ENCODE measurements at regions not wholly inside any gene's neighbourhood (a gene's known extent, or its start where the extent isn't known, plus 50 kb on each side); places are given as distances from the start of the nearest gene placed in this dataset.

- DNase-seq (ENCODE audit: low read depth): peak; percentile 65
Observed at GRCh38 chr6:84525907-84526306, 238.5 kb downstream of the TBX18 start.

- DNase-seq (ENCODE audit: low read depth): no peak
Observed at GRCh38 chr6:84524636-84525035, 239.8 kb downstream of the TBX18 start.

GRCh38 chr6:84522135-84522549 is 242.3 kb downstream of the TBX18 start:
- DNase-seq (ENCODE audit: low read depth): peak; percentile 53

- no peak for DNase-seq (ENCODE audit: low read depth)
Observed at GRCh38 chr6:84521511-84521910, 242.9 kb downstream of the TBX18 start.

- DNase-seq (ENCODE audit: low read depth): no peak
Observed at GRCh38 chr6:84517741-84518530, 246.5 kb downstream of the TBX18 start.

GRCh38 chr6:84516154-84516553 is 248.2 kb downstream of the TBX18 start:
- no peak for DNase-seq (ENCODE audit: low read depth)

- DNase-seq (ENCODE audit: low read depth): no peak
Observed at GRCh38 chr6:84515067-84515466, 249.3 kb downstream of the TBX18 start.

GRCh38 chr6:84514089-84514971 is 250.1 kb downstream of the TBX18 start:
- no peak for DNase-seq (ENCODE audit: low read depth)

- DNase-seq (ENCODE audit: low read depth): no peak
Observed at GRCh38 chr6:84512391-84512790, 252.0 kb downstream of the TBX18 start.

GRCh38 chr6:84511929-84512328 is 252.5 kb downstream of the TBX18 start:
- no peak for DNase-seq (ENCODE audit: low read depth)

GRCh38 chr6:84508981-84509380 is 255.4 kb downstream of the TBX18 start:
- no peak for DNase-seq (ENCODE audit: low read depth)

- DNase-seq (ENCODE audit: low read depth): no peak
Observed at GRCh38 chr6:84508334-84508733, 256.1 kb downstream of the TBX18 start.

- peak; percentile 35 for DNase-seq (ENCODE audit: low read depth)
Observed at GRCh38 chr6:84504025-84504424, 260.4 kb downstream of the TBX18 start.

GRCh38 chr6:84501315-84501714 is 263.1 kb downstream of the TBX18 start:
- no peak for DNase-seq (ENCODE audit: low read depth)

GRCh38 chr6:84500726-84501125 is 263.7 kb downstream of the TBX18 start:
- no peak for DNase-seq (ENCODE audit: low read depth)

GRCh38 chr6:84498905-84499304 is 265.5 kb downstream of the TBX18 start:
- peak; percentile 55 for DNase-seq (ENCODE audit: low read depth)

- no peak for DNase-seq (ENCODE audit: low read depth)
Observed at GRCh38 chr6:84492241-84493165, 265.1 kb upstream of the CEP162 start.

- no peak for DNase-seq (ENCODE audit: low read depth)
Observed at GRCh38 chr6:84489598-84489997, 262.2 kb upstream of the CEP162 start.

- no peak for DNase-seq (ENCODE audit: low read depth)
Observed at GRCh38 chr6:84486526-84486925, 259.1 kb upstream of the CEP162 start.

GRCh38 chr6:84469144-84469543 is 241.7 kb upstream of the CEP162 start:
- DNase-seq (ENCODE audit: low read depth): no peak

- DNase-seq (ENCODE audit: low read depth): no peak
Observed at GRCh38 chr6:84467296-84467695, 239.9 kb upstream of the CEP162 start.

Data from myocyte (in vitro differentiated cells).